Upper lobe of right lung (tissue), 1 donor: ENCODE measurements at regions not wholly inside any gene's neighbourhood (a gene's known extent, or its start where the extent isn't known, plus 50 kb on each side); places are given as distances from the start of the nearest gene placed in this dataset.
A peak's percentile ranks its signal among the peaks of the same experiment; 100 is the strongest.

Experiments
- ATAC-seq: fragments of 200-7000 bp; cut with Tn5 transposase; one replicate; pipeline ENCODE4 v1.9.1; 2020; ENCODE audit warnings: mild to moderate bottlenecking, moderate library complexity
- DNase-seq: peaks from one replicate; pipeline ENCODE4 v3.0.0-alpha.2; 2020
- H3K27ac ChIP-seq: fragments of 200-600 bp; one replicate; pipeline ENCODE4 v1.8.0; 2022
- H3K27me3 ChIP-seq: fragments of 200-600 bp; one replicate; pipeline ENCODE4 v1.8.0; 2022; ENCODE audit warnings: mild to moderate bottlenecking
- H3K36me3 ChIP-seq: fragments of 200-600 bp; one replicate; pipeline ENCODE4 v1.8.0; 2022
- H3K4me1 ChIP-seq: fragments of 200-600 bp; one replicate; pipeline ENCODE4 v1.8.0; 2022
- H3K4me3 ChIP-seq: fragments of 200-600 bp; one replicate; pipeline ENCODE4 v1.8.0; 2022; ENCODE audit warnings: mild to moderate bottlenecking
- H3K9me3 ChIP-seq: fragments of 200-600 bp; one replicate; pipeline ENCODE4 v1.8.0; 2022
- intact Hi-C: fragments of 100-400 bp; cut with DNase I; formaldehyde crosslinking; loops from one replicate; pipeline ENCODE4 v1.11.0; 2022
- TF ChIP-seq, protein P1 (sequence below): fragments of 200-600 bp; IDR thresholded peaks from one replicate; pipeline ENCODE4 v1.8.0; 2022; ENCODE audit warnings: antibody characterized with exemption
- donor health status: DM: no; HTN: yes; CAD: no; lungs with severe emphysema.

DNA sequence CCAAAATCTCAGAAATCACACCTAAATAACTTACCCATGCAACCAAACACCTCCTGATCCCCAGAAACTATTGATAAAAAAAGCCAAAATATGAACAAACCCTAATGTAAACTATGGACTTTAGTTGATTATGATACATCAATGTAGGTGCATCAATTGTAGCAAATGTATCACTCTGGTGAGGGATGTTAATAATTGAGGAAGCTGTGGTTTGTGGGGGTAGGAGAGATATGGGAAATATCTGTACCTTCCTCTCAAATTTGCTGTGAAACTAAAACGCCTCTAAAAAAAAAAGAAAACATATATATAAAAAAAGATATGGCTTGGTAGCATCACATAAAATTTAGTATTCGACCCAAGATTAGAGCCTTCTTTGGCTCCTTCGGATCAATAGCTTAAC, 144.3 kb upstream of the CPEB2 start:
- no peak overlapping the region for H3K27ac ChIP-seq
- no peaks in the 10 kb centered on the region for H3K27me3 ChIP-seq
- H3K9me3 ChIP-seq: no peaks in the 10 kb centered on the region
- no peak overlapping the region for H3K4me3 ChIP-seq
- peaks cover 13% of the 10 kb centered on the region for H3K4me1 ChIP-seq
- TF ChIP-seq, protein P1, sequence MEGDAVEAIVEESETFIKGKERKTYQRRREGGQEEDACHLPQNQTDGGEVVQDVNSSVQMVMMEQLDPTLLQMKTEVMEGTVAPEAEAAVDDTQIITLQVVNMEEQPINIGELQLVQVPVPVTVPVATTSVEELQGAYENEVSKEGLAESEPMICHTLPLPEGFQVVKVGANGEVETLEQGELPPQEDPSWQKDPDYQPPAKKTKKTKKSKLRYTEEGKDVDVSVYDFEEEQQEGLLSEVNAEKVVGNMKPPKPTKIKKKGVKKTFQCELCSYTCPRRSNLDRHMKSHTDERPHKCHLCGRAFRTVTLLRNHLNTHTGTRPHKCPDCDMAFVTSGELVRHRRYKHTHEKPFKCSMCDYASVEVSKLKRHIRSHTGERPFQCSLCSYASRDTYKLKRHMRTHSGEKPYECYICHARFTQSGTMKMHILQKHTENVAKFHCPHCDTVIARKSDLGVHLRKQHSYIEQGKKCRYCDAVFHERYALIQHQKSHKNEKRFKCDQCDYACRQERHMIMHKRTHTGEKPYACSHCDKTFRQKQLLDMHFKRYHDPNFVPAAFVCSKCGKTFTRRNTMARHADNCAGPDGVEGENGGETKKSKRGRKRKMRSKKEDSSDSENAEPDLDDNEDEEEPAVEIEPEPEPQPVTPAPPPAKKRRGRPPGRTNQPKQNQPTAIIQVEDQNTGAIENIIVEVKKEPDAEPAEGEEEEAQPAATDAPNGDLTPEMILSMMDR: no peak
- H3K36me3 ChIP-seq: no peaks in the 10 kb centered on the region
- ATAC-seq (no peak), DNase-seq (no peak)
- intact Hi-C loops: no loop called here

DNA sequence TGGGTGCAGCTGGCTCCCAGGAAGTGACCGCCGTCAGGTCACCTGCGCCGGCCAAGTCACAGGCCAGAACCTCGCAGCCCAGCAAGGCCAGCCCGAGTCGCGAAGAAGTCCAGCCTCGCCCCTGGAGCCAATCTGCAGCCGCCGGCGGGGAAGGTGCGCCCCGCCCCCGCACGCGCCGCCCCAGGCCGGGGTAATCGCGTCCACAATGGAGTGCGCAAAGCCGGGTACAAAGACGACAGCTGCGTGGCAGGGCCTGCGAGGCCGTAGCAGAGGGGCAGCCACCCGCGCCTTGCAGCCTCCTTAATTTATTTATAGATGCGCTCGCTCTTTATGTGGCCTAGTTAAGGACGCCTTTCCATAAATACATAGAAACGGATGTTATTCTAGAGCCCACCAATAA, 139.4 kb upstream of the CPEB2 start:
- intact Hi-C loops: no loop called here
- H3K4me3 ChIP-seq: no peak overlapping the region
- peaks cover 6% of the 10 kb centered on the region for H3K4me1 ChIP-seq
- TF ChIP-seq, protein P1: no peak
- no peaks in the 10 kb centered on the region for H3K9me3 ChIP-seq
- no peak overlapping the region for H3K27ac ChIP-seq
- H3K27me3 ChIP-seq: no peaks in the 10 kb centered on the region
- ATAC-seq (no peak), DNase-seq (no peak)
- no peaks in the 10 kb centered on the region for H3K36me3 ChIP-seq

DNA sequence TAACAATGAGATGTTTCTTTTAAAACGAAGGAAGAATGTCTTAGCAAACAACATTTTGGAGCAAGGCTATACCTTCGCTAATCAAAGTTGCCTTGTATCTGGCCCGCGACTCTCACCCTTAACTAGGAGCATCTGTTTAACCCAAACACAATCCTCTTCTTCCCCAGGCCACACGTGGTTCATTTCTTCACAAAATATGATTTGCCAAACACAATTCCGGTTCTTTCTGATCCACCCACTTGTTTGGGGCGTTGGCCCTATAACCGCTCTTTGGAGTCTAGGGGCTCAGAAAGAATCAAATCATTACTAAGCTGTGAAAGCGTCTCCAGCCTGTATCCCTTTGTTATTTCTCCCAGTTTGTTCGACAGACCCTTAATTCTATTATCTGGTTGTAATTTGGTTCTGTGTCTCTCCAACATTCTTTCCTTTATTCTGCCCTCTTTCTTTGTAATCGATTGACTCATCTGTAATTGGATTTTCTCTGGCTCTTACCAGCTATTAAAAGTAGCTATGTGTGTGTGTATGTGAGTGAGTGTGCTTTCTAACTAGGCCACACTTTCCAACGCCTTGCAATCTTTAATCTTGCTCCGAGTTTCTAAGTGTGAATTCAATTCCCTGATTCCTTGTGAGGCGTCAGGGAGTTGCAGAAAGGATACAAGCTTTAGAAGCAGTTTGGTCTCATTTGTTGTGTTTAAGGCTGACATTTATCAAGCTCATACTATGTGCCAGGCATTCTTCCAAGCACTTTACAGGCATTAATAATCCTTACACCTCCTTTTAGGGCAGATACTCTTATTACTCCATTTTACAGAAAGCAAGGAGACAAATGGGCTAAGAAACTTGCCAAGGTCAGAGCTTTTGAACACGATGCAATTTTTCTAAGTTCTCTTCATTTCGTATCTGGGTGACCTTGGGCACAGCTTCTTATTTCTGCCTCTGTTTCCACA, 138.6 kb upstream of the CPEB2 start:
- no peaks in the 10 kb centered on the region for H3K36me3 ChIP-seq
- no peak overlapping the region for H3K4me3 ChIP-seq
- ATAC-seq (no peak), DNase-seq (no peak)
- intact Hi-C loops: no loop called here
- H3K9me3 ChIP-seq: no peaks in the 10 kb centered on the region
- H3K4me1 ChIP-seq: peaks cover 6% of the 10 kb centered on the region
- H3K27me3 ChIP-seq: no peaks in the 10 kb centered on the region
- H3K27ac ChIP-seq: no peak overlapping the region
- TF ChIP-seq, protein P1: no peak

DNA sequence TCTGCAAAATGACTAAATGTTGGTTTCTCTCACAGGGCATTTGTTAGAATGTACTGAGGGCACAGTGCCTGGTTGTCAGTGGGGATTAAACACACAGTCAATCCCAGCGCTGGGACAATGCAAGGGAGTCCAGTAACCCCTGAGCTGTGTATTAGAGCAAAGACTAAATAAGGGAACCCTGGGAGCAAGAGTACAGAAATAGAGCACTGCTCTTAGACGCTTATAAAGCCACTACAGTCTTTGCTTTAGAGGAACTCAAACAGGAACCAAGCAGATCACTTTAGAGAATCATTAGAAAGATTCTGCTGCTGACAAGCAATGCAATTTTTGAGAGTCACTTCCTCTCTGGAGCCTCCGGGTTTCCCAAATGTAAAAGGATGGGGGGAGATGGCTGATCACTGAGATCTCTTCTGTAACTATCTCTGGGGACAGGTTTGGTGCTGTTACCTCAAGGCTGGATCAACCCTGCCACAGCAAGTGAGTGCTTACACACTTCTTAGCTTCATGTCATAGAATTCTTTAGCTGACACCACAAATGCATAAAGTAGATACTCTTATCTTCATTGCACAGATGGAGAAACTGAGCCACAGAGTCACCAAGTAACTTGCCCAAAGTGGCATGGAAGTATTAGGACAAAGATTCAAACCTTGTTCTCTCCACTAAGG, 137.8 kb upstream of the CPEB2 start:
- TF ChIP-seq, protein P1: no peak
- intact Hi-C loops: no loop called here
- ATAC-seq (peak; percentile 65), DNase-seq (no peak)
- no peaks in the 10 kb centered on the region for H3K36me3 ChIP-seq
- no peaks in the 10 kb centered on the region for H3K27me3 ChIP-seq
- peaks cover 6% of the 10 kb centered on the region for H3K4me1 ChIP-seq
- H3K9me3 ChIP-seq: no peaks in the 10 kb centered on the region
- H3K27ac ChIP-seq: no peak overlapping the region
- no peak overlapping the region for H3K4me3 ChIP-seq

DNA sequence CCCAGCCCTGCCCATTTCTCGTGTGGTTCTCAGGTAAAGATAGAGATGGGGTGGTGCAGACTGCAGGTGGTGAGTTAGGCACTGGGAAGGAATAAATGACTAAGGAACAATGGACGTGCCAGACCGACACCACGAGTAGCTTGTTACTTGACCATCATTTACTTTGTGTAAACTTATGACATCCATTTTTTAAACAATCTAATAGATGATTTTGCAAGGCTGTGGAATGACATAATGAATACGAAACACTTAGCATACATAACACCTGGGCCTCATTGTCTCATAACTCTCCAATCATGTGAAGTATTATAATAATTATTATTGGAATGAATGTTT, 137.3 kb upstream of the CPEB2 start:
- no peaks in the 10 kb centered on the region for H3K9me3 ChIP-seq
- H3K4me1 ChIP-seq: peaks cover 6% of the 10 kb centered on the region
- no peak overlapping the region for H3K4me3 ChIP-seq
- TF ChIP-seq, protein P1: no peak
- ATAC-seq (no peak), DNase-seq (no peak)
- no peaks in the 10 kb centered on the region for H3K27me3 ChIP-seq
- intact Hi-C loops: no loop called here
- H3K27ac ChIP-seq: no peak overlapping the region
- no peaks in the 10 kb centered on the region for H3K36me3 ChIP-seq
